K562 (cell line): ENCODE measurements at regions not wholly inside any gene's neighbourhood (a gene's known extent, or its start where the extent isn't known, plus 50 kb on each side); places are given as distances from the start of the nearest gene placed in this dataset.

ENCODE experiments used
- ATAC-seq: fragments of 200-7000 bp; cut with Tn5 transposase; 3 replicates; pipeline ENCODE4 v1.9.1; 2020; ENCODE audit warnings: moderate library complexity
- BruUV-seq: library from RNA; stranded (reverse); fragments of 400-500 nt; replicated peaks from 2 replicates; lab custom pipeline; 2021; lab: Mats Ljungman, UMichigan
- CTCF ChIA-PET: fragments of 300-600 bp; formaldehyde crosslinking; extraction: SDS; loops from one replicate; lab custom pipeline; 2021; ENCODE audit warnings: low intra/inter-chr PET ratio; lab: Yijun Ruan, JAX
- POLR2A ChIA-PET: fragments of 300-600, 350-650 bp; sonication (Branson Sonifier 250); formaldehyde crosslinking; extraction: SDS; loops from one replicate; lab custom pipeline; 2021; ENCODE audit warnings: antibody characterized with exemption, inconsistent platforms; lab: Yijun Ruan, JAX
- DNase-seq, 4 experiments: peaks; one replicate each; pipeline versions ENCODE4 v3.0.0 to v3.0.0-alpha.2; 2011 to 2018; ENCODE audit warnings: low spot score in 3 of 4, mixed read lengths in 3 of 4; ENCODE audit errors: extremely low read depth in 1 of 4
- FAIRE-seq: peaks from 2 replicates; lab custom pipeline; 2011; peaks lifted over from hg19 to GRCh38; lab: Jason Lieb, UNC
- H2AFZ ChIP-seq: 2 replicates; pipeline ENCODE4 v1.6.0; 2011; ENCODE audit warnings: low read depth, low read length, control low read depth, inconsistent platforms
- H3K27ac ChIP-seq: fragments of 200-600 bp; 3 replicates; pipeline ENCODE4 v1.8.0; 2011; ENCODE audit warnings: low read depth, mild to moderate bottlenecking, control low read depth, inconsistent platforms, low read length, moderate library complexity, mixed read lengths; ENCODE audit errors: extremely low read depth
- H3K27me3 ChIP-seq, 2 experiments: fragments of 300-600 bp in 1 of 2; 2 replicates in 1 of 2; 3 replicates in 1 of 2; pipeline versions ENCODE4 v1.6.0 to v1.8.0; 2011; ENCODE audit warnings: inconsistent platforms in 2 of 2, low read length in 2 of 2, mild to moderate bottlenecking in 1 of 2, mixed read lengths in 1 of 2, moderate library complexity in 1 of 2; ENCODE audit not compliant: control insufficient read depth in 2 of 2, insufficient read depth in 2 of 2
- H3K36me3 ChIP-seq: fragments of 300-600 bp; 3 replicates; pipeline ENCODE4 v1.8.0; 2011; ENCODE audit warnings: mild to moderate bottlenecking, low read length, inconsistent platforms; ENCODE audit not compliant: control insufficient read depth, insufficient read depth
- H3K4me1 ChIP-seq, 2 experiments: fragments of 200-600 bp in 1 of 2; replicated peaks in 1 of 2; 2 replicates in 1 of 2; 3 replicates in 1 of 2; pipeline versions ENCODE4 v1.5.1 to v1.8.0; 2011; ENCODE audit warnings: inconsistent platforms in 2 of 2, low read length in 2 of 2, mild to moderate bottlenecking in 1 of 2, mixed read lengths in 1 of 2, moderate library complexity in 1 of 2; ENCODE audit not compliant: control insufficient read depth in 2 of 2, insufficient read depth in 2 of 2
- H3K4me2 ChIP-seq: 2 replicates; pipeline ENCODE4 v1.6.1; 2011; ENCODE audit warnings: low read length, control low read depth, inconsistent platforms, mixed read lengths; ENCODE audit not compliant: insufficient read depth
- H3K4me3 ChIP-seq: fragments of 200-600 bp; sonication (generic), shearing (Covaris generic); 2 replicates; pipeline ENCODE4 v1.5.1; 2016; ENCODE audit warnings: control low read depth, inconsistent platforms
- H3K79me2 ChIP-seq: fragments of 200-600 bp; 3 replicates; pipeline ENCODE4 v1.8.0; 2011; ENCODE audit warnings: low read length, inconsistent platforms; ENCODE audit not compliant: control insufficient read depth, insufficient read depth
- H3K9ac ChIP-seq, 2 experiments: 2 replicates each; pipeline versions ENCODE4 v1.6.0 to v1.6.1; 2011; ENCODE audit warnings: low read depth in 2 of 2, low read length in 2 of 2, control low read depth in 1 of 2, inconsistent platforms in 1 of 2, mild to moderate bottlenecking in 1 of 2, mixed read lengths in 1 of 2; ENCODE audit not compliant: insufficient read depth in 1 of 2
- H3K9me1 ChIP-seq: one replicate; pipeline ENCODE4 v1.6.0; 2011; ENCODE audit warnings: inconsistent platforms, mild to moderate bottlenecking, low read length, moderate library complexity; ENCODE audit not compliant: control insufficient read depth, insufficient read depth
- H3K9me3 ChIP-seq: replicated peaks from 2 replicates; pipeline ENCODE4 v1.5.1; 2011; ENCODE audit warnings: low read depth, low read length, inconsistent platforms; ENCODE audit not compliant: control insufficient read depth, insufficient read depth
- H4K20me1 ChIP-seq: replicated peaks from 2 replicates; pipeline ENCODE4 v1.6.1; 2011; ENCODE audit warnings: low read length, inconsistent platforms, mixed read lengths; ENCODE audit not compliant: control insufficient read depth, insufficient read depth
- KLF1 ChIP-seq: fragments of 450-650 bp; IDR thresholded peaks from 2 replicates; pipeline ENCODE4 v1.6.1; 2016; ENCODE audit warnings: missing genetic modification characterization, missing compliant biosample characterization
- SMAD2 ChIP-seq: fragments of 150-350 bp; IDR thresholded peaks from 2 replicates; pipeline ENCODE4 v1.6.1; 2014; ENCODE audit warnings: low read depth, mild to moderate bottlenecking, low read length
- SMAD3 ChIP-seq: fragments of 450-650 bp; formaldehyde crosslinking; conservative IDR thresholded peaks from 2 replicates; pipeline ENCODE4 v1.4.0; 2020; ENCODE audit warnings: mild to moderate bottlenecking
- SMARCE1 ChIP-seq: fragments of 450-650 bp; IDR thresholded peaks from 2 replicates; pipeline ENCODE4 v1.7.1; 2016; ENCODE audit warnings: mild to moderate bottlenecking
- TAL1 ChIP-seq: fragments of 450-650 bp; IDR thresholded peaks from 2 replicates; pipeline ENCODE4 v1.6.1; 2016; ENCODE audit warnings: mild to moderate bottlenecking
- ZBTB26 ChIP-seq: fragments of 450-650 bp; formaldehyde crosslinking; IDR thresholded peaks from 2 replicates; pipeline ENCODE4 v1.4.0; 2022; ENCODE audit warnings: missing genetic modification characterization
- ZC3H11A ChIP-seq: IDR thresholded peaks from 2 replicates; pipeline ENCODE4 v1.6.1; 2012; ENCODE audit warnings: low read depth, low read length, improper control_type of control experiment
- ZNF3 ChIP-seq: fragments of 250-450 bp; sonication (Bioruptor Pico); IDR thresholded peaks from 2 replicates; pipeline ENCODE4 v1.5.0; 2021; ENCODE audit warnings: mild to moderate bottlenecking, moderate library complexity
- ZNF79 ChIP-seq: fragments of 250-450 bp; sonication (Bioruptor Pico); IDR thresholded peaks from 2 replicates; pipeline ENCODE4 v1.4.0; 2020; ENCODE audit warnings: low read depth, mild to moderate bottlenecking, moderate library complexity
- WGBS: fragments of 100-300 bp; shearing (Covaris generic); methylation state at CpG from one replicate; pipeline ENCODE4 v1.1.6; 2016; ENCODE audit warnings: low coverage, mixed read lengths; ENCODE audit not compliant: insufficient coverage; ENCODE audit errors: missing lambda C conversion rate; 5-methylcytosine and 5-hydroxymethylcytosine counted together
- in situ Hi-C: fragments of 300-500 bp; cut with MboI; formaldehyde crosslinking; loops from 4 replicates; pipeline ENCODE4 v1.15.0; 2018; ENCODE audit warnings: inconsistent platforms, mixed read lengths
- intact Hi-C: fragments of 100-400 bp; cut with micrococcal nuclease; formaldehyde crosslinking; loops from 2 replicates; pipeline ENCODE4 v1.14.2; 2022
- TF ChIP-seq, protein P1 (sequence below): sonication (generic); formaldehyde crosslinking; IDR thresholded peaks from 2 replicates; pipeline ENCODE4 v1.8.0; 2022; ENCODE audit warnings: mild to moderate bottlenecking, missing genetic modification reagents

- Histone ChIP-seq H3K4me3 (no peak overlapping the region), H4K20me1 (no peaks in the 10 kb centered on the region), H3K27ac (no peak overlapping the region), H3K4me1 (no peaks in the 10 kb centered on the region), H3K4me2 (no peak overlapping the region), H3K27me3 (no peaks in the 10 kb centered on the region), H3K9me1 (no peaks in the 10 kb centered on the region), H3K79me2 (no peaks in the 10 kb centered on the region), H3K36me3 (no peaks in the 10 kb centered on the region), H2AFZ (no peak overlapping the region), H3K9ac (no peak overlapping the region), H3K9me3 (peaks cover 1% of the 10 kb centered on the region; the same call in 1 of the 2 replicates)
- in situ Hi-C loops, result no loop called here
- POLR2A ChIA-PET, result no interaction called here
- ATAC-seq (no peak), DNase-seq (no peak), FAIRE-seq (no peak)
- intact Hi-C loops, result no loop called here
- 0% methylated on average over 5 of the region's 5 CpGs for WGBS
- TF ChIP-seq ZNF3 (CRISPR knock-in tag), result no peak
- TF ChIP-seq SMAD3 (CRISPR knock-in tag), result no peak
- TF ChIP-seq, protein P1, sequence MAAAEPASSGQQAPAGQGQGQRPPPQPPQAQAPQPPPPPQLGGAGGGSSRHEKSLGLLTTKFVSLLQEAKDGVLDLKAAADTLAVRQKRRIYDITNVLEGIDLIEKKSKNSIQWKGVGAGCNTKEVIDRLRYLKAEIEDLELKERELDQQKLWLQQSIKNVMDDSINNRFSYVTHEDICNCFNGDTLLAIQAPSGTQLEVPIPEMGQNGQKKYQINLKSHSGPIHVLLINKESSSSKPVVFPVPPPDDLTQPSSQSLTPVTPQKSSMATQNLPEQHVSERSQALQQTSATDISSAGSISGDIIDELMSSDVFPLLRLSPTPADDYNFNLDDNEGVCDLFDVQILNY (CRISPR knock-in tag), result no peak
- no peak for TF ChIP-seq SMAD2
- CTCF ChIA-PET, result no interaction called here
- no TSS peak for BruUV-seq
Measured at GRCh38 chr5:12072441-12072840, 168.2 kb upstream of the CTNND2 start.

DNA sequence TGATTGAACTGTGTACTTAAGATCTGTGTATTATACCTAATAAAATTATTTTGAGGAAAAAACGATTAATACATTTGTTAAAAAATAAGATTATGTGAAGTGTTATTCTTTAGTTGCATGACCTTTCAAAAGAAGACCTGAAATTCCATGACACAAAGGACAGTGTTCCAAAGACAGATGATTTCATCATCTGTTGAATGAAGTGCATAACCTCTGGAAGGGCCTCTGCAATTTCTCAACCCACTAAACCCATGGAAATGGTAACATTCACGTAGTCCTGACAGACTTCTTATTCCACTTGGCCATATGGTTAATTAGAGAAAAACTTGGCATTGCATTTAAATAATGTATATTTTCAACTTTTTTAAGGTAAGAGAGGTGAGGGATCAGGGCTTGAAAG, 167.2 kb upstream of the CTNND2 start:
- Histone ChIP-seq H3K9me3 (peaks cover 1% of the 10 kb centered on the region; the same call in 1 of the 2 replicates), H3K4me3 (no peak overlapping the region), H2AFZ (no peak overlapping the region), H4K20me1 (no peaks in the 10 kb centered on the region), H3K4me2 (no peak overlapping the region), H3K27me3 (no peaks in the 10 kb centered on the region), H3K4me1 (no peaks in the 10 kb centered on the region), H3K36me3 (no peaks in the 10 kb centered on the region), H3K9me1 (no peaks in the 10 kb centered on the region), H3K79me2 (no peaks in the 10 kb centered on the region), H3K27ac (no peak overlapping the region), H3K9ac (no peak overlapping the region)
- CTCF ChIA-PET, result no interaction called here
- no peak for DNase-seq
- TF ChIP-seq KLF1 (tag) (no peak), TAL1 (no peak), ZBTB26 (CRISPR knock-in tag) (no peak), SMARCE1 (no peak), ZNF79 (CRISPR knock-in tag) (no peak), ZC3H11A (no peak)
- no TSS peak for BruUV-seq
- intact Hi-C loops, result no loop called here
- POLR2A ChIA-PET, result no interaction called here
- FAIRE-seq, result no peak
- ATAC-seq, result no peak
- in situ Hi-C loops, result no loop called here
- WGBS, result 0% methylated on average over 2 of the region's 2 CpGs
